Right cardiac atrium (tissue), 5 donors: ENCODE measurements at regions not wholly inside any gene's neighbourhood (a gene's known extent, or its start where the extent isn't known, plus 50 kb on each side); places are given as distances from the start of the nearest gene placed in this dataset.
A peak's percentile ranks its signal among the peaks of the same experiment; 100 is the strongest.

ENCODE experiments used
- ATAC-seq, 2 donors: fragments of 200-7000 bp; cut with Tn5 transposase; one replicate each; pipeline versions ENCODE4 v1.8.0 to v1.9.1; 2020; ENCODE audit warnings: moderate library complexity in 2 of 2, mild to moderate bottlenecking in 1 of 2
- DNase-seq, 3 donors: peaks; one replicate each; pipeline ENCODE4 v3.0.0-alpha.2; 2020
- H3K27ac ChIP-seq: one replicate; pipeline ENCODE4 v1.5.1; 2013; ENCODE audit warnings: mild to moderate bottlenecking, low read length, control low read depth, moderate library complexity
- H3K27me3 ChIP-seq: one replicate; pipeline ENCODE4 v1.6.1; 2013; ENCODE audit not compliant: control insufficient read depth, insufficient read depth
- H3K4me1 ChIP-seq: one replicate; pipeline ENCODE4 v1.6.1; 2013; ENCODE audit warnings: low read length; ENCODE audit not compliant: control insufficient read depth, insufficient read depth
- H3K4me3 ChIP-seq: one replicate; pipeline ENCODE4 v1.5.1; 2013; ENCODE audit warnings: low read length, control low read depth
- H3K9me3 ChIP-seq: one replicate; pipeline ENCODE4 v1.6.1; 2013; ENCODE audit warnings: low read length; ENCODE audit not compliant: control insufficient read depth
- WGBS: extraction: QIAGEN DNeasy Blood & Tissue Kit; methylation state at CpG from one replicate; pipeline ENCODE4 v1.1.7; 2013; 5-methylcytosine and 5-hydroxymethylcytosine counted together
- intact Hi-C, 4 donors: fragments of 100-400 bp; cut with DNase I; formaldehyde crosslinking; loops; one replicate each; pipeline versions ENCODE4 v1.11.0 to v1.14.0; 2022 to 2023
- donor health status: healthy with polysubstance abuse.
- donor health status: DM: no; HTN: yes; CAD: no.
- donor health status: DM: no; HTN: no; CAD: no.
- donor health status: DM: no; HTN: yes; CAD: no; lungs with severe emphysema.
- donor health status: DM: yes; HTN: yes; CAD: no.

DNA sequence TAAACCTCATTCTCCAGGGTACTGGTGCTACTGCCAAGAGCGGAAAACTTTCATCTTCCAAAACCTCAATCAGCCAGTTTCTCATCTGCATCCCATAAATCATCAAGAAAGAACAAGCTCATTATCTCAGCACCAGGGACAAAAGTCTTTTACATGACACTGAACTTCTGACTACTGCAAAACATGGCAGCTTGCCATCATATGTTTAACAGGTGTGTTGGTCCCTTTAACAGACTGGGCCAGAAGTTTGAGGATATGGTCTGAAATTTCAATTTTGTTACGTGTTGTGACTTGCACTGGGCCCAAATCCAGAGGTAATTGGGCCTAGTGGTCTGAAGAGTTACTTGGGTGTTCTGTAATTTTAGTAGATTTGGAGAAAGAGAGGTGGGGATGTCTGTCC is 305.4 kb upstream of the SEL1L start:
- 68% methylated on average over 2 of the region's 2 CpGs for WGBS
- Histone ChIP-seq H3K4me3 (no peak overlapping the region), H3K9me3 (no peaks in the 10 kb centered on the region), H3K27ac (no peak overlapping the region), H3K4me1 (no peaks in the 10 kb centered on the region), H3K27me3 (no peaks in the 10 kb centered on the region)
- DNase-seq (no peak), ATAC-seq (no peak)
- intact Hi-C loops: no loop called here

DNA sequence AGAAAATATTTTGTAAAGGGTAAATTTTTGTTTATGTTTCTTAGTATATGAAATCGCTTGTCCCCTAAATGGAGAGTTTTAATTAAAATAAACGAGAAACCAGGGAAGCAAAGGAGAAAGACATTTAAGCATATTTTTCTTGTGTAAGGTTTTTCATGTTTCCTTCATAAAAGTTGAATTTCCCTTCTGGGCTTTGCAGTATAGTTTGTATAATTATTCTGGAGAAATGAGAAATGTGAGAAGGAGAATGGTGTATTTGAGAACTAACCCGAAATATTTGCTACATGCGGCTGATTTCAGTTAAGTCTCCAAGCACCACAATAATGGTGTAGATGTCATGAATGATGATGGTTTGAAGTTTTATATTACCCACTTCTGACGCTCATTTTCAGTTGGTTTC is 307.7 kb upstream of the SEL1L start:
- Histone ChIP-seq H3K4me1 (no peaks in the 10 kb centered on the region), H3K27ac (no peak overlapping the region), H3K27me3 (no peaks in the 10 kb centered on the region), H3K4me3 (no peak overlapping the region), H3K9me3 (no peaks in the 10 kb centered on the region)
- WGBS: 90% methylated on average over 5 of the region's 5 CpGs
- intact Hi-C loops: no loop called here
- ATAC-seq (no peak), DNase-seq (no peak)

DNA sequence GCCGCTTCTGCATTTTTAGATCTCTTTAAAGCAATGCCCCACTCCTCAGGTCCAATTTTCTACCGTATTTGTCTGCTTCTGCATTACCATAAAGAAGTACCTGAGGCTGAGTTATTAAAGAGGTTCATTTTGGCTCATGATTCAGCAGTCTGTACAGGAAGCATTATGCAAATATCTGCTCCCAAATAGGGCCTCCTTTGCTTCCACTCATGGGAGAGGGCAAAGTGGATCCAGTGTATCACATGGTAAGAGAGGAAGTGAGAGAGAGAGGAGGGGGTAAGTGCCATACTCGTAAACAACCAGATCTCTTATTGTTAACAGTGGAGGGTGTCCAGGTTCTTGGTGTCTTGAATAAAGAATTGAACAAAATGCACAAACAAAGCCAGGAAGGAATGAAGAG is 316.1 kb upstream of the SEL1L start:
- 71% methylated on average over 3 of the region's 3 CpGs for WGBS
- intact Hi-C loops: no loop called here
- H3K4me3 ChIP-seq: no peak overlapping the region
- no peaks in the 10 kb centered on the region for H3K4me1 ChIP-seq
- H3K27me3 ChIP-seq: no peaks in the 10 kb centered on the region
- H3K9me3 ChIP-seq: peaks cover 2% of the 10 kb centered on the region
- H3K27ac ChIP-seq: no peak overlapping the region
- DNase-seq (no peak), ATAC-seq (no peak)

DNA sequence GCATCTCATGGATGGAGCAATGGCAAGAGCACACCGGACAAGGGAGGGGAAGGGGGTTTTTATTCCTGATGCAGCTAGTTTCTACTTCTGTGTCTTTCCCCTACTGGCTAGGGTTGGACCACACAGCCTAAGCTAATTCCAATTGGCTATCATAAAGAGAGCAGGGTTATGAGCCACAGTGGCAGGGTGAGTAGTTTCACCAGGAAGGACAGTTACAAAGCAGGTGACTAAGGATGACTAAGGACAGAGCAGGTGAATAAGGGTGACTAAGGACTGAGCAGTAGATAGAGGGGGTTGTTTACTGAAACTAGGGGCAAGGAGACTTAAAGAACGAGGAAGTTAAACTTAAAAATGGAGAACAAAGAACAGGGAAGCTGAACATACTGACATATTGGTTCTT is 321.4 kb upstream of the SEL1L start:
- Histone ChIP-seq H3K9me3 (no peaks in the 10 kb centered on the region), H3K4me1 (no peaks in the 10 kb centered on the region), H3K4me3 (no peak overlapping the region), H3K27ac (no peak overlapping the region), H3K27me3 (no peaks in the 10 kb centered on the region)
- intact Hi-C loops: no loop called here
- DNase-seq (no peak), ATAC-seq (no peak)
- 68% methylated on average over 2 of the region's 2 CpGs for WGBS

DNA sequence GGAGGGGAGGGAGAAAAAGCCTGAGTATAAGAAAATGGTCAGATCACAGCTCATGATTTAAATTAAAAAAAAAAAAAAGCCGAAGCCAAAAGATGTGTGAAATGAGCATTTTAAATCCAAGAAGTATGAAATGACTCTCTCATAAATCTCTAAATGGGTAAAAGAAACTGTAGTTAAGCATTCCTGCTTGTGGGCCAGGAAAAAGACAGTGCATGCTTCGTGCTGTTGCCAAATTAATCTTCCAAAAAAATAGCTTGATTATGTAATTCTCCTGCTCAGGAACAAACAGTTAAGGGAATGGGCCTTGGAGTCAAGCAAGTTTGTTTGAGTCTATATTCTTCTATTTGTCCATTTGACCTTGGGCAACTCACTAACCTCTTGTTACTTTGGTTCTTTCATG is 325.4 kb upstream of the SEL1L start:
- Histone ChIP-seq H3K4me1 (no peaks in the 10 kb centered on the region), H3K27ac (no peak overlapping the region), H3K9me3 (no peaks in the 10 kb centered on the region), H3K27me3 (no peaks in the 10 kb centered on the region), H3K4me3 (no peak overlapping the region)
- intact Hi-C loops: no loop called here
- DNase-seq (no peak), ATAC-seq (peak in 1 of 2 donors; percentile 64)
- WGBS: 54% methylated on average over 2 of the region's 2 CpGs

DNA sequence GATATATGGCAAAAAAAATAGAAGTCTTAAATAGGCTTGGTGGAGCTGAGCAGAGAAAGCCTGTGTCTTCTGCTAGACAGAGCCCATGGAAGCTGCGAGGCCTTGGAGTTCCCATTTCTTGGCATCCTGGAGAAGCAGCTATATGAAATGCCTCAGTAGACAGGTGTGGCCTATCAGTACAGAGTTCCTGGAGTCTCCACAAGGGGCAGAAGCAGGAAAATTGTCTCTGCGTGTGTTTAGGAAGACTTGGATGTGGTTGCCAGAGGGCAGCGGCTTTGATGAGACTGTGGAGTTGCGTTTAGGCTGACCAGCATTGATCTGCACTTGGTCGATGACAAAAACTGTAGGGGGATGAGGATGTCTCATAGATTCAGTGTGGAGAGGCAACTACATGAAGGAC is 334.5 kb upstream of the SEL1L start:
- ATAC-seq: no peak
- no peaks in the 10 kb centered on the region for H3K9me3 ChIP-seq
- H3K4me3 ChIP-seq: no peak overlapping the region
- H3K4me1 ChIP-seq: no peaks in the 10 kb centered on the region
- 84% methylated on average over 5 of the region's 5 CpGs for WGBS
- intact Hi-C loops: no loop called here
- no peaks in the 10 kb centered on the region for H3K27me3 ChIP-seq
- DNase-seq: no peak
- no peak overlapping the region for H3K27ac ChIP-seq

DNA sequence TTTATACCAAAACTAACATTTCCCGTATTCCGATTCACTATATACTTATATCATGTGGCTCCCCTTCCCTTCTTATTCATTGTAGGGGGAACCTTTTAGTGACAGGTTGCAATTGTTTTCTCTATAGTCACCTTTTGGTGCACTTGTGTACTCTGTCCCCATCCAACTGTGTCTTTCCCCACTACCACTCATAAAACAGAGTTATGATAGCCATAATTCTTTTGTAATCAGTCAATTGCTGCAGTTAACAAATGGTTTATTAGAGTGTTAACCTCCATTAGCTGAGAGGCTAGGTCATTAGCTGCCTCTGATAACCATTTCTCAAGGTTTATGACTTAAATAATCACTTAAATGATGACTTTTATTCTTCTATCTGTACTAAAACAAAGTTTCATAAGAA is 338.1 kb upstream of the SEL1L start:
- no peaks in the 10 kb centered on the region for H3K4me1 ChIP-seq
- no peak for DNase-seq
- H3K27ac ChIP-seq: no peak overlapping the region

DNA sequence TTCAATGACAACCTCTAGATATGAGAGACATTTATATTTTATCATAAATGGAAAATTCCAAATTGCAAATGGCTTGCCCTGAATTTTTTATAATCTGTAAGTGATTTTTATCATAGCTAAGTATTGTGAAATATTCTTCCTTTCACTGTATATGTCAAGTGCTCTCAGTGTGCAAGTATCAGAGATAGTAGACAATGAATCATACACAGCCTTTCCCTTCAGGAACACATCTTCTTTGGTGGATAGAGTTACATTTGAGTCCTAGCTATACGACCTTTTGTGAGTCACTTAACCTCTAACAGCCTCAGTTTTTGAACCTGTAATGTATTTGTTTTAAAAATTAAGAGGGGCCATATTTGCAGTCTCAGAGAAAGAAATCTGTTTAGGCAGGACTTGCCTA is 350.7 kb upstream of the SEL1L start:
- no peak for ATAC-seq
- Histone ChIP-seq H3K9me3 (no peaks in the 10 kb centered on the region), H3K4me3 (no peak overlapping the region), H3K27ac (no peak overlapping the region), H3K27me3 (no peaks in the 10 kb centered on the region), H3K4me1 (no peaks in the 10 kb centered on the region)
- WGBS: 20% methylated on average over 1 of the region's 1 CpG
- intact Hi-C loops: no loop called here
- DNase-seq: no peak

More for the DNA sequence above, 338.1 kb upstream of the SEL1L start:
- intact Hi-C loops: no loop called here
- WGBS: 92% methylated on average over 2 of the region's 2 CpGs
- Histone ChIP-seq H3K4me3 (no peak overlapping the region), H3K27me3 (no peaks in the 10 kb centered on the region), H3K9me3 (no peaks in the 10 kb centered on the region)
- no peak for ATAC-seq

DNA sequence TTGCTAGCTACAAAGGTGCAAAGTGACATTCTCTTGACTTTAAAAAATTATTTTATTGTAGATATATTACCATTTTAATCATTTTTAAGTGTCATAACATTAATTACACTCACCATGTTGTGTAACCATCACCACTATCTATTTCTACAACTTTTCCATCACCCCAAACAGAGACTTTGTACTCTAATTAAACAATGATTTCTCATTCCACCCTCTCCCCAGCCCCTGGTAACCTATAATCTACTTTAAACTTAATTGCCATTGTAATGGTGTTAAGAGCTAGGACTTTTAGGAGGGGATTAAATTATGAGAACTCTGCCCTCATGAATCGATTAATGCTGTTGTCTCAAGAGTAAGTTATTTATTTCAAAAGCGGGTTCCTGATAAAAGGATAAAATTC is 352.9 kb upstream of the SEL1L start:
- no peaks in the 10 kb centered on the region for H3K9me3 ChIP-seq
- no peaks in the 10 kb centered on the region for H3K27me3 ChIP-seq
- H3K4me3 ChIP-seq: no peak overlapping the region
- H3K27ac ChIP-seq: no peak overlapping the region
- intact Hi-C loops: no loop called here
- ATAC-seq (no peak), DNase-seq (no peak)
- WGBS: 90% methylated on average over 2 of the region's 2 CpGs
- H3K4me1 ChIP-seq: no peaks in the 10 kb centered on the region

DNA sequence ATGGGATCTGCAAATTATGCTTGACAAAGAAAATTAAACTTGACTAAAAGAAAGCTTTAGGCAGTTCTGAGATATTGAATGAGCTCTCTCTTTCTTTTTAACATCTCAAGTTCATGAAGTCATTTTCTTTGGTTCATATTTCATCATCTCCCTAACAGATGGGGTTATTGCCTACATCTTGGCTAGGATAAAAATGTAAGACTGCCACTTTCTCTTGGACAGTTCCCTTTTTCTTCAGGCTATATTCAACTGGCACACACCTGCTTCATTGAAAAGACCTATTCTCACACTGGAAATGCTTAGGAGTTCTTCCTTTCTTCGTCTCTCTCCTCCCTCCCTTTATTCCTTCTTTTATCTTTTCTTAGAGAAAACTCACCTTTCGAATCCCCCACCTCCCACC is 355.9 kb upstream of the SEL1L start:
- ATAC-seq (peak in 1 of 2 donors; percentile 69), DNase-seq (no peak)
- H3K4me3 ChIP-seq: no peak overlapping the region
- 33% methylated on average over 2 of the region's 2 CpGs for WGBS
- H3K9me3 ChIP-seq: no peaks in the 10 kb centered on the region
- no peaks in the 10 kb centered on the region for H3K27me3 ChIP-seq
- intact Hi-C loops: no loop called here
- no peaks in the 10 kb centered on the region for H3K4me1 ChIP-seq
- no peak overlapping the region for H3K27ac ChIP-seq

DNA sequence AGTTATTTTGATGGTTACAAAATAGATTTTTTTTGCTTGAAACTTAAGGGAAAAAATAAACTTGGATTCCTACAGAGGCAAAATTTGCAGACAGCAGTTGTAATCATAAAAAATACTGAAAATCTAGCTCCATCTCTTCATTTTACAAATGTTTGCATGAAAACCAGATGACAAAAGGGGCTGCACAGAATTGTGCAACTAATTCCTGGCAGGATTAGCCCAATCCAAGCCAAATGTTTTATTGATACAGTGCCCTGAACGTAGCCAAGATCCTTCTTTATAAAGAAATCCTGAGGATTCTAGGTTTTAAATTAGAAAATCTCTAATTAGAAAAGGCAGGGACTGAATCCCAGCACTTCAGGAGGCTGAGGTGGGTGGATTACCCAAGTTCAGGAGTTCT is 356.4 kb upstream of the SEL1L start:
- Histone ChIP-seq H3K27ac (no peak overlapping the region), H3K27me3 (no peaks in the 10 kb centered on the region), H3K4me1 (no peaks in the 10 kb centered on the region), H3K9me3 (no peaks in the 10 kb centered on the region), H3K4me3 (no peak overlapping the region)
- ATAC-seq (peak in 1 of 2 donors; percentile 71), DNase-seq (no peak)
- 35% methylated on average over 1 of the region's 1 CpG for WGBS
- intact Hi-C loops: no loop called here

DNA sequence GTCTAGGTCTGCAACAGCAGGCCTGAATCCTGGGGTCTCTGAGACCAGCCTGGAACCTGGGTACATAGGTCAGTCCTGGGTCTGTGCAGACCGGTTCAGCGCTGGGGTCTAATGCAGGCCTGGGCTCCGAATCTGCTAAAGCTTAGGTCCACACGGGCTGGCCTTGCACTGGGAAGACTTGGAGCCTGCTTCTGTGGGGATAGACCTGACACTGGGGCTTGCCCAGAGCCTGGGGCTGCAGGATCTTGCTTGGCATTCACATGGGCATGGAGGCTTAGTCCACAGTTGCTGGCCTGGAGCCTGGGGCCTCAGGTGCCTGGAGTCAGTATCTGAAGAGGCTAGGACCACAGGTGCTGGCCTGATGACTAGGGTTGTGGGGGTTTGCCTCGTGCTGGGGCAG is 369.8 kb upstream of the SEL1L start:
- Histone ChIP-seq H3K27ac (no peak overlapping the region), H3K4me3 (no peak overlapping the region), H3K4me1 (no peaks in the 10 kb centered on the region), H3K9me3 (no peaks in the 10 kb centered on the region), H3K27me3 (no peaks in the 10 kb centered on the region)
- ATAC-seq (no peak), DNase-seq (no peak)
- intact Hi-C loops: no loop called here
- WGBS: 79% methylated on average over 5 of the region's 5 CpGs
